GM12891 (cell line): ENCODE measurements at regions not wholly inside any gene's neighbourhood (a gene's known extent, or its start where the extent isn't known, plus 50 kb on each side); places are given as distances from the start of the nearest gene placed in this dataset.

Experiments used
- POLR2A ChIP-seq: IDR thresholded peaks from 2 replicates; pipeline ENCODE4 v1.6.1; 2011; ENCODE audit warnings: low read depth, low read length, control low read depth
- POLR2AphosphoS5 ChIP-seq: IDR thresholded peaks from 2 replicates; pipeline ENCODE4 v1.6.1; 2011; ENCODE audit warnings: low read depth, low read length, control low read depth
- SPI1 ChIP-seq: IDR thresholded peaks from 2 replicates; pipeline ENCODE4 v1.6.1; 2011; ENCODE audit warnings: low read depth, low read length, control low read depth
- TAF1 ChIP-seq: IDR thresholded peaks from 2 replicates; pipeline ENCODE4 v1.6.1; 2011; ENCODE audit warnings: low read depth, low read length, control low read depth

- no peak for TF ChIP-seq TAF1
- no peak for TF ChIP-seq POLR2A
- TF ChIP-seq POLR2AphosphoS5: no peak
- no peak for TF ChIP-seq SPI1
These were observed 291.1 kb downstream of the FOXL1 start for GRCh38 chr16:86869288-86870022.
